ENCODE measurements at regions not wholly inside any gene's neighbourhood (a gene's known extent, or its start where the extent isn't known, plus 50 kb on each side); places are given as distances from the start of the nearest gene placed in this dataset.

GRCh38 chr1:172944931-172945330, 105.8 kb downstream of the TNFSF18 start:
- intact Hi-C loops (cut with DNase I) = no loop called here
- TF ChIP-seq POLR2A (IDR thresholded peaks at IDR 0.05) (no peak), CTCF (IDR thresholded peaks at IDR 0.05) (no peak)
- Histone ChIP-seq H3K27me3 (no peaks in the 10 kb centered on the region), H3K4me1 (replicated peaks in 1 of 2) (no peaks in the 10 kb centered on the region), H3K36me3 (replicated peaks in 1 of 2) (no peaks in the 10 kb centered on the region), H3K27ac (no peak overlapping the region), H3K9me3 (replicated peaks in 1 of 3) (no peaks in the 10 kb centered on the region), H3K4me3 (no peak overlapping the region)
- no peak for DNase-seq

- no peak for DNase-seq
- Histone ChIP-seq H3K27ac (no peak overlapping the region), H3K27me3 (no peaks in the 10 kb centered on the region), H3K4me1 (replicated peaks in 1 of 2) (no peaks in the 10 kb centered on the region), H3K36me3 (replicated peaks in 1 of 2) (no peaks in the 10 kb centered on the region), H3K4me3 (no peak overlapping the region), H3K9me3 (replicated peaks in 1 of 3) (no peaks in the 10 kb centered on the region)
- intact Hi-C loops (cut with DNase I) = no loop called here
- WGBS, 4 donors = 77 to 88% (median 86%) methylated on average over 2 of the region's 2 CpGs
- TF ChIP-seq CTCF (IDR thresholded peaks at IDR 0.05) = no peak
- no peak for TF ChIP-seq POLR2A (IDR thresholded peaks at IDR 0.05)
These were observed 103.8 kb downstream of the TNFSF18 start for GRCh38 chr1:172946814-172947507.

GRCh38 chr1:172948457-172948856, 102.3 kb downstream of the TNFSF18 start:
- 88 to 97% (median 92%) methylated on average over 1 of the region's 1 CpG for WGBS, 4 donors
- H3K9me3 ChIP-seq (replicated peaks in 1 of 3) = no peaks in the 10 kb centered on the region
- intact Hi-C loops (cut with DNase I) = no loop called here
- no peaks in the 10 kb centered on the region for H3K36me3 ChIP-seq (replicated peaks in 1 of 2)
- no peaks in the 10 kb centered on the region for H3K27me3 ChIP-seq
- no peaks in the 10 kb centered on the region for H3K4me1 ChIP-seq (replicated peaks in 1 of 2)
- H3K4me3 ChIP-seq = no peak overlapping the region
- TF ChIP-seq POLR2A (IDR thresholded peaks at IDR 0.05) (no peak), CTCF (IDR thresholded peaks at IDR 0.05) (no peak)
- H3K27ac ChIP-seq = no peak overlapping the region
- DNase-seq = no peak

- no peak for DNase-seq
- H3K4me3 ChIP-seq = no peak overlapping the region
- intact Hi-C loops (cut with DNase I) = no loop called here
- H3K4me1 ChIP-seq (replicated peaks in 1 of 2) = no peaks in the 10 kb centered on the region
- no peak for TF ChIP-seq CTCF (IDR thresholded peaks at IDR 0.05)
- no peaks in the 10 kb centered on the region for H3K36me3 ChIP-seq (replicated peaks in 1 of 2)
- H3K27me3 ChIP-seq = no peaks in the 10 kb centered on the region
- 40 to 48% (median 46%) methylated on average over 4 of the region's 4 CpGs for WGBS, 4 donors
- no peaks in the 10 kb centered on the region for H3K9me3 ChIP-seq (replicated peaks in 1 of 3)
- no peak overlapping the region for H3K27ac ChIP-seq
These were observed 101.6 kb downstream of the TNFSF18 start for GRCh38 chr1:172949096-172949495.

Measured in adrenal gland (tissue), 9 donors.